Panc1 (cell line): ENCODE measurements at regions not wholly inside any gene's neighbourhood (a gene's known extent, or its start where the extent isn't known, plus 50 kb on each side); places are given as distances from the start of the nearest gene placed in this dataset.

ENCODE experiments used
- ATAC-seq: fragments of 200-7000 bp; cut with Tn5 transposase; 2 replicates; pipeline ENCODE4 v1.9.1; 2020; ENCODE audit warnings: mild to moderate bottlenecking, moderate library complexity
- BruUV-seq: library from RNA; stranded (reverse); fragments of 400-500 nt; replicated peaks from 2 replicates; lab custom pipeline; 2021; lab: Mats Ljungman, UMichigan
- CTCF ChIA-PET: fragments of 300-600 bp; sonication (Branson Sonifier 250); formaldehyde crosslinking; loops from one replicate; lab custom pipeline; 2022; ENCODE audit warnings: antibody characterized with exemption; lab: Charles Lee
- POLR2A ChIA-PET: fragments of 300-600 bp; sonication (Branson Sonifier 250); formaldehyde crosslinking; loops from one replicate; lab custom pipeline; 2022; ENCODE audit warnings: antibody characterized with exemption; lab: Charles Lee
- DNase-seq: peaks from one replicate; pipeline ENCODE4 v3.0.0-alpha.2; 2010; ENCODE audit warnings: low read depth, low spot score
- H3K27ac ChIP-seq: 2 replicates; pipeline ENCODE4 v1.5.1; 2011; ENCODE audit warnings: mild to moderate bottlenecking, low read length, inconsistent platforms
- H3K27me3 ChIP-seq: fragments of 200-500 bp; sonication (Bioruptor generic); 2 replicates; pipeline ENCODE4 v1.6.0; 2014; ENCODE audit warnings: low read length, inconsistent platforms; ENCODE audit not compliant: control insufficient read depth, insufficient read depth
- H3K36me3 ChIP-seq: fragments of 200-500 bp; sonication (Bioruptor generic); 2 replicates; pipeline ENCODE4 v1.5.1; 2014; ENCODE audit warnings: inconsistent platforms, mild to moderate bottlenecking, low read length, moderate library complexity; ENCODE audit not compliant: control insufficient read depth, insufficient read depth
- H3K4me1 ChIP-seq: 2 replicates; pipeline ENCODE4 v1.5.1; 2011; ENCODE audit warnings: inconsistent platforms, mild to moderate bottlenecking, low read length, moderate library complexity; ENCODE audit not compliant: control insufficient read depth, insufficient read depth
- H3K4me3 ChIP-seq, 2 experiments: 2 replicates each; pipeline ENCODE4 v1.5.1; 2011 to 2012; ENCODE audit warnings: low read depth in 2 of 2, low read length in 2 of 2, mild to moderate bottlenecking in 2 of 2, inconsistent platforms in 1 of 2, moderate library complexity in 1 of 2
- H3K9me3 ChIP-seq: fragments of 200-500 bp; sonication (Bioruptor generic); 2 replicates; pipeline ENCODE4 v1.5.1; 2014; ENCODE audit warnings: low read depth, mild to moderate bottlenecking, inconsistent platforms, low read length, moderate library complexity; ENCODE audit not compliant: control insufficient read depth, insufficient read depth
- POLR2AphosphoS5 ChIP-seq: IDR thresholded peaks from 2 replicates; pipeline ENCODE4 v1.6.1; 2012; ENCODE audit warnings: mild to moderate bottlenecking, low read depth, low read length, moderate library complexity
- SIN3A ChIP-seq: IDR thresholded peaks from 2 replicates; pipeline ENCODE4 v1.6.1; 2012; ENCODE audit warnings: low read depth, mild to moderate bottlenecking, low read length, moderate library complexity, borderline replicate concordance; ENCODE audit not compliant: insufficient read depth
- TCF7L2 ChIP-seq: IDR thresholded peaks from 2 replicates; pipeline ENCODE4 v1.6.1; 2011; ENCODE audit warnings: mild to moderate bottlenecking, low read depth, low read length, inconsistent platforms
- in situ Hi-C: cut with HindIII; loops from 2 replicates; pipeline ENCODE4 v1.10.0; 2016; ENCODE audit warnings: low sequenced_read_pairs, low pct_unique_long_range_greater_than_20kb
- intact Hi-C: fragments of 100-400 bp; cut with micrococcal nuclease; formaldehyde crosslinking; loops from one replicate; pipeline ENCODE4 v1.10.0; 2022; ENCODE audit not compliant: unreplicated experiment
- TF ChIP-seq, protein P1 (sequence below), 2 experiments: IDR thresholded peaks; 2 replicates each; pipeline ENCODE4 v1.6.1; 2011 to 2012; ENCODE audit warnings: low read depth in 2 of 2, control low read depth in 1 of 2, low read length in 1 of 2, mild to moderate bottlenecking in 1 of 2, moderate library complexity in 1 of 2; ENCODE audit not compliant: insufficient read depth in 1 of 2
- TF ChIP-seq, protein P2 (sequence below): fragments of 450-650 bp; IDR thresholded peaks from 2 replicates; pipeline ENCODE4 v1.5.1; 2017; ENCODE audit warnings: mild to moderate bottlenecking

DNA sequence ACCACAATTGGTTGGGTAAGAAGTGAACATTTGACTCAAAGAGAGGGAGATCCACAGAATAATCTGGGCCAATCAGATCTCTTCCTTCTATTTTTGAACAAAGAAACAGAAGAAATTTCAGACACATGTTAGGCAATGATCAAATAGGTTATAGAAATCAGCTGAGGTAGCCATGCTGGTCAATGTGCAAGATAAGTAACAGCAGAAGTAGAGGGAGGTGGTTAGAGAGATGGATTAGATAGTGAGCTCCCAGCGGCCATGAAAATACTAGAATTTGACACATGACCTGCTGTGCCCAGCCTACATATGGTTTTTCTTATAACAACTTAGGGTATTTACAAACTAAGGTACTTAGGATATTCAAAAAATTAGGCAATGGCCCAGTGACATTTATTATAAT, 230.9 kb upstream of the ARID2 start:
- no peaks in the 10 kb centered on the region for H3K4me1 ChIP-seq
- CTCF ChIA-PET = no interaction called here
- POLR2A ChIA-PET = no interaction called here

DNA sequence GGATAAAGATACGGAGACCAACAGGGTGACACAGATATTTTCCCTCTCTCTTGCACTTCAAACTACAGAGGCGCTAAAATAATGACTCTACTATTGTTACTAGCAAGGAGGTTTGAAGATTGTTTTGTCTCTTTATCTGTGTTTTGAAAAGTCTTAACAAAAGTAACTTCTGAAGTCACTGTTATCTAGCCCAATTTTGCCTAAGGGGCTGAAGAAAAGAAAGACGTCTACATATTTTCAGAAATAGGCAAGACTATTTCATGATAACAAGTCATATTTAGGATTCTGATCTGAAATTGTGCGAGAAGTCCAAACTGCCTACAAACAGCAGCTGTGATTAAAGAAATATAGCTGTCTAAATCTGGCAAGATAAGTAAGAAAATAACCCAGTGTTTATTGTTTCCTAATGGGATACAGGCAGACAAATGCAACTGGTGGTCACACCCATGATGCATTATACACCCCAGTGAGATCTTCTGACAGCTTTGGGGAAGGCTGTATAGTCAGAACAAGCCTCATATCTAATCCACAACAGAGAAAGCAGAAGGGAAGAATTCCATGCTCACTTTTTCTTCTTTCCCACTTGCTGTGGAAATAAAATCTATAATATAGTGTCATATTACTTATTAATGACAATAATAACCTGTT, 226.9 kb upstream of the ARID2 start:
- no peaks in the 10 kb centered on the region for H3K36me3 ChIP-seq
- peaks cover 12% of the 10 kb centered on the region for H3K27me3 ChIP-seq
- in situ Hi-C loops (no loop called here), intact Hi-C loops (no loop called here)
- ChIA-PET CTCF (no interaction called here), POLR2A (no interaction called here)
- no peaks in the 10 kb centered on the region for H3K4me1 ChIP-seq
- DNase-seq (no peak), ATAC-seq (no peak)
- TF ChIP-seq, protein P1, sequence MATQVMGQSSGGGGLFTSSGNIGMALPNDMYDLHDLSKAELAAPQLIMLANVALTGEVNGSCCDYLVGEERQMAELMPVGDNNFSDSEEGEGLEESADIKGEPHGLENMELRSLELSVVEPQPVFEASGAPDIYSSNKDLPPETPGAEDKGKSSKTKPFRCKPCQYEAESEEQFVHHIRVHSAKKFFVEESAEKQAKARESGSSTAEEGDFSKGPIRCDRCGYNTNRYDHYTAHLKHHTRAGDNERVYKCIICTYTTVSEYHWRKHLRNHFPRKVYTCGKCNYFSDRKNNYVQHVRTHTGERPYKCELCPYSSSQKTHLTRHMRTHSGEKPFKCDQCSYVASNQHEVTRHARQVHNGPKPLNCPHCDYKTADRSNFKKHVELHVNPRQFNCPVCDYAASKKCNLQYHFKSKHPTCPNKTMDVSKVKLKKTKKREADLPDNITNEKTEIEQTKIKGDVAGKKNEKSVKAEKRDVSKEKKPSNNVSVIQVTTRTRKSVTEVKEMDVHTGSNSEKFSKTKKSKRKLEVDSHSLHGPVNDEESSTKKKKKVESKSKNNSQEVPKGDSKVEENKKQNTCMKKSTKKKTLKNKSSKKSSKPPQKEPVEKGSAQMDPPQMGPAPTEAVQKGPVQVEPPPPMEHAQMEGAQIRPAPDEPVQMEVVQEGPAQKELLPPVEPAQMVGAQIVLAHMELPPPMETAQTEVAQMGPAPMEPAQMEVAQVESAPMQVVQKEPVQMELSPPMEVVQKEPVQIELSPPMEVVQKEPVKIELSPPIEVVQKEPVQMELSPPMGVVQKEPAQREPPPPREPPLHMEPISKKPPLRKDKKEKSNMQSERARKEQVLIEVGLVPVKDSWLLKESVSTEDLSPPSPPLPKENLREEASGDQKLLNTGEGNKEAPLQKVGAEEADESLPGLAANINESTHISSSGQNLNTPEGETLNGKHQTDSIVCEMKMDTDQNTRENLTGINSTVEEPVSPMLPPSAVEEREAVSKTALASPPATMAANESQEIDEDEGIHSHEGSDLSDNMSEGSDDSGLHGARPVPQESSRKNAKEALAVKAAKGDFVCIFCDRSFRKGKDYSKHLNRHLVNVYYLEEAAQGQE (IDR thresholded peaks at IDR 0.05; ENCODE audit: insufficient read depth in 1 of 2, low read depth in 2 of 2, low read length in 1 of 2) = no peak
- TF ChIP-seq, protein P2, sequence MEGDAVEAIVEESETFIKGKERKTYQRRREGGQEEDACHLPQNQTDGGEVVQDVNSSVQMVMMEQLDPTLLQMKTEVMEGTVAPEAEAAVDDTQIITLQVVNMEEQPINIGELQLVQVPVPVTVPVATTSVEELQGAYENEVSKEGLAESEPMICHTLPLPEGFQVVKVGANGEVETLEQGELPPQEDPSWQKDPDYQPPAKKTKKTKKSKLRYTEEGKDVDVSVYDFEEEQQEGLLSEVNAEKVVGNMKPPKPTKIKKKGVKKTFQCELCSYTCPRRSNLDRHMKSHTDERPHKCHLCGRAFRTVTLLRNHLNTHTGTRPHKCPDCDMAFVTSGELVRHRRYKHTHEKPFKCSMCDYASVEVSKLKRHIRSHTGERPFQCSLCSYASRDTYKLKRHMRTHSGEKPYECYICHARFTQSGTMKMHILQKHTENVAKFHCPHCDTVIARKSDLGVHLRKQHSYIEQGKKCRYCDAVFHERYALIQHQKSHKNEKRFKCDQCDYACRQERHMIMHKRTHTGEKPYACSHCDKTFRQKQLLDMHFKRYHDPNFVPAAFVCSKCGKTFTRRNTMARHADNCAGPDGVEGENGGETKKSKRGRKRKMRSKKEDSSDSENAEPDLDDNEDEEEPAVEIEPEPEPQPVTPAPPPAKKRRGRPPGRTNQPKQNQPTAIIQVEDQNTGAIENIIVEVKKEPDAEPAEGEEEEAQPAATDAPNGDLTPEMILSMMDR = no peak
- TF ChIP-seq SIN3A (no peak), TCF7L2 (no peak), POLR2AphosphoS5 (no peak)
- no peak overlapping the region for H3K4me3 ChIP-seq
- H3K9me3 ChIP-seq = no peaks in the 10 kb centered on the region
- H3K27ac ChIP-seq = no peak overlapping the region
- BruUV-seq = no TSS peak

More for the DNA sequence above, 230.9 kb upstream of the ARID2 start:
- H3K36me3 ChIP-seq = no peaks in the 10 kb centered on the region
- intact Hi-C loops = no loop called here
- BruUV-seq = no TSS peak
- H3K27me3 ChIP-seq = peaks cover 10% of the 10 kb centered on the region; the same call in 1 of the 2 replicates
- TF ChIP-seq, protein P1 (IDR thresholded peaks at IDR 0.05; ENCODE audit: insufficient read depth in 1 of 2, low read depth in 2 of 2, low read length in 1 of 2) = no peak
- TF ChIP-seq, protein P2 = no peak
- TF ChIP-seq POLR2AphosphoS5 (no peak), TCF7L2 (no peak), SIN3A (no peak)
- in situ Hi-C loops = no loop called here
- no peaks in the 10 kb centered on the region for H3K9me3 ChIP-seq
- no peak for ATAC-seq
- DNase-seq = no peak
- H3K4me3 ChIP-seq = no peak overlapping the region
- no peak overlapping the region for H3K27ac ChIP-seq
